NOMO-1 treated with DMSO at 0.1 percent for 48 hours (cell line): ENCODE measurements at regions not wholly inside any gene's neighbourhood (a gene's known extent, or its start where the extent isn't known, plus 50 kb on each side); places are given as distances from the start of the nearest gene placed in this dataset.

Experiments
- DNase-seq: peaks from one replicate; lab custom pipeline; 2025; ENCODE audit not compliant: unreplicated experiment; lab: John Stamatoyannopoulos, UW

DNA sequence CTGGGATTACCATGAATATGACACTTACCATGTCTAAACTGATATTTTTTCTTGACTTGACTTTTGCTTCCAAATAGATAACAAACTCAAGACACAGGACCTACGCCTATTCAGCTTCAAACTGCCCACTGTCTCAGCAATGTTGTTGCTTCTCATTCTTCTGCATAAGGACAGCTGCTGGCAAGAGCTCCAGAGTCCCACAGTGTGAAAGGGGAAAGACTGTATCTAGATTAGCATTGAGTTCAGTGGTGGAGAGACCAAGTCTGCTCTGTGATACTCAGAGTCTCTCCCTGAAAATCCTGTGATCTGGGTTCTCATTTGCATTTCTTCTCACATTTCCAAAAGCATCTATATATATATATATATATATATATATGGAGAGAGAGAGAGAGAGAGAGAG, 247.9 kb upstream of the NT5C1B start:
- no peak for DNase-seq

DNA sequence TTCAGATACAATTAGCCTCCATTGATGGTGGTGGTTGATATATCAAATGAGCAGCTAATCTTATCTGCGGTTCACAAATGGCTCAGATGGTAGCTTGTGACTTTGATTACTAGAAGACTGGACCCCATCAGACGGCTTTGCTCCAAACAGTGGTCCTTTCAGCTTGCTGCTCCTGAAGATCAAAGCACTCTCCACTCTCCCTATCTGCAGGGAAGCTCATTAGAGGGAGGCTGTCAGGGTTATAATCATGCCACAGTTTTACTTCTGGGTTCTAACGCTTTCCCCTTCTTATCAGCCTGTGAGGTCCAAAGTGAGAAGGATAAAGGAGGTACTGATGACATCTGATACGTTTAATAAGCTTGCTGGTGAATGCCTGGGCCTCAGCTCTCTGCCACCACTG, 247.1 kb upstream of the NT5C1B start:
- no peak for DNase-seq

DNA sequence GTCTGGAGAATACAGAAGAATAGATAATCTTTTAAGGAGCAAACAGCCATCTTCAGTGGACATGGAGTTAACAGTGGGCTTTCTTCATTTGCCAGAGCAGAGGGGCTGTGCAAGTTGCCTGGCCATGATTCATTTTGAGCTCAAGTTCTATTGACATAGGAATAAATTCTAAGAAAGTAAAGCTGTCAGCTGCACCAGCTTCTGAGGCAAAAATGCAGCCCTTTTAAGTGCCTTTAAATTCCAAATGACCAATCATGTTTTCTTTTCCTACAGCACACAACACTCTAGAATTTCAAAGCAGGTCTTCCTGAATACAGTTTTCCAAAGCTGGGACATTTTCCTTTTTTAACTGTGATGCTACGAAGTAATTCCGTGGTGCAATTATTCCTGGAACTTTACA, 246.4 kb upstream of the NT5C1B start:
- DNase-seq: no peak

DNA sequence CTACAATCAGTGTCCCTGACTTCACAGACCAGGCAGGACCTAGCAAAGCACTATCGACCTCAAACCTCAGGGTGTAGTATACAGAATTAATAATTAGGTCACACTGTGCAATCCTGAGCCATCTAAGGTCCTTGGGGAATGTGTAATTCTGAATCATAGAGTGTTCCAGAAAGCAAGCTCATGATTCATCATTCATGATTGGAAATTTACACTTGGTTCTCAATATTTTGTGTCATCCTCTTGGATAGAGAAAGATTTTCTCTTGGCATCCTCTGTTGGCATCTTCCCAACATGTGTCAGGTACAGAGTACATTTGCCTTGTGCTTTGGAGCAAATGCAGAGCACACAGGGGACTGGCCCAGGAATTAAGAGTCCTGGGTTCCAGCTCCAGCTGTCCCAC, 245.0 kb upstream of the NT5C1B start:
- no peak for DNase-seq

DNA sequence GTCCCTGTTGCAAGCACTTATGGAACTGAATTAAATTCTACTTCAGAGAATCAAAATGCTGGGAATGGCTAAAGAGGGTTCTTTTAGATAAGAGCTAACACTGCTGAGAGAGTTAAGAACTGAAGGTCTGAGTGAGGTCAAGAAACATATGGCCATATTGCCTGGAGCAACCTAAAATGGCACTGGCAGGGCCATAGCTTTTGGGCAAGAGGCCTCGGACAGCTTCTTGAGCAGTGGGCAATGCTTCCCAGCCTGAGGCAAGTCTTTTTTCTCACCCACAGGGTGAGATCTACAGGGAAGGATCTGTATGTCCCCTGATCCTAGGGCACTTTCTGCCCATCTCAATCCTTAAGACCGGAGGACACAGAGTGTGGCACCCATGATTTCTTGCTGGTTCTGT, 244.6 kb upstream of the NT5C1B start:
- no peak for DNase-seq

DNA sequence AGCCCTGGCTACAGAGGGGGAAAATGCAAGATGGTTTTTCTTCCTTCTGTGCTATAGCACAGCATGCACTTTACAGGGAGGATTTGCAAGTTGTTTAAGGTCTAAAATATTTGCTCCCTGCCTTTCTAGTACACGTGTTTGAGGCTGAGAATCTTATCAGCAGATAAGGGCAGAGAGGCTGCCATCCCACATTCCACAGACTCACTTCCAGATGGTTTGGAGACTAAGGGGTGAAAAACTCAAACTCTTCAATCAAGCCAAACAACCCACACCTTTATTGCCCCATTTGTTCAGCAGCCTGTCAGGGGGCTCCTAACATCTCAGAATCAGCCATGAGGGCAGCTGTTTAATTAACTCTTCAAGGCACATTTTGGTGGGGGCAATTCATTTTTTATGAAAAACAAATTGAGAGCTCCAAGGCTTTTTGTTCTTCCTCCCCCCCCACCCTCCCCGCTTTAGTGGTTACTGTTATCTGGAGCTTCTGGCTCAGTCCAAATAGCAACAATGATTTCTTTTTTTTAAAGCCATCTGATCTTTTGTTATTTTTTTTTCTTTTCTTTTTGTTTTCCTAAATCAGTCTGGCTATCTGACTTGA, 242.6 kb upstream of the NT5C1B start:
- no peak for DNase-seq

DNA sequence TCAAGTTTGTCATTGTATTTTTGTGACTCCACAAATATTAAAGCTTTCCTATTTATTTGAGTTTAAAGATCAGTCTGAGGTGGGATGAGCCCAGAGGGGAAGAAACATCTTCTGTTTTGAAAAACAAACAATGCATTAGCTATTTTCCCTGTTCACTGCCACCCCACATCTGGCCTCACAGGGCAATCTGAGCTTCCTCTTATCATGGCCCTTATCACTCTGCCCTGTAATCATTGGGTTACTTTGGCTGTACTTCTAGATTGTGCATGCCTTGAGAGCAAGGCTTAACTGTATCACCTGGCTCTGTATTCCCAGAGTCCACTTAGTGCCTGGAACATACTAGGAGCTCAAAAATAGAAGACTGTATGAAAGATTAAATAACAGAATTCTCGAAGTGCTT, 241.6 kb upstream of the NT5C1B start:
- no peak for DNase-seq

DNA sequence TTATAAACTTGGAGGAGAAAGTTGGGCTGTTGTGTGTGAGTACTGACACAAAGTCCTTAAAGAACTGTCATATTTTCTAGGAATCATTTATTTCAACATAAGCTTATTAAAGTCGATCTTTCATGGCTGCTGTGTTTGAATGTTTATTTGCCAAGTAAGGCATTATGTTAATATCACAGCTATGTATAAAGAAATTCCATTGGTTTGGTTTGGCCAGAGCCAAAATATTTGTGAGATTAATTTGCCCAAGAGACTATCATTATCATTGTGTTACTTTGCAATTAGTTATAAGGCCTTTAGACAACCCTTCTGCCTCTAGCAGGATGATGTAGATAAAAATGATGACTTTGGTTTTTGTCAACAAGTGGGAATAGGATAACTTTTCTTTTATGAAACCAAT, 240.6 kb upstream of the NT5C1B start:
- DNase-seq: no peak

DNA sequence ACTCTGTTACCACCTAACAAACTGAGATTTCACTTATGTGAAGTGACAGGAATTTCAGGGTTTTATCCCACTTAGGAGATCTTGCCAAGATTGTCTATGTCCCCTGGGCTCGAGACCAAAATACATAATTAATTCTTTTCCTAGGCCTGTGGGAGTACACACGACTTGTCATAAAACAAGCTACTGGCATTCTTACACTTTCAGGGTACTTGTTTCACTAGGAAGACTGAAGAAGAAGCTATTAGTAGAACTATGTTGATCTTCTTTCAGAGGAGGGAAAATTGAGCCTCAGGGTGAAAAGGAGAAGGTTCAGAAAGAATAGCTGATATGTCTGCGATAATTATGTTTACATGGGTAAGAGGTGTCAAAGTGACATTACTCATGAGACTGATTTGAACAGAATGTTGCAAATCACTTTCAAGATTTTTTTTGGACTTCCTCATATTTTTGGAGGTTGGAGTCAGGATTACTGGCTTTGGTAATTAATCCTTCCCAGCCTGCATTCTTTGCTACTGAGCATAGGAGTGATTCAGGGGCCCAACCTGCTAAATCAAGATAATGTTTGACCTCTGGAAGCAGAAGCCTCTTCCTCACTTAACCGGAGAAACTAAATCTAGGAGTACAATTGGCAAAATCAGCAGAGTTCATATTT, 240.0 kb upstream of the NT5C1B start:
- DNase-seq: no peak

DNA sequence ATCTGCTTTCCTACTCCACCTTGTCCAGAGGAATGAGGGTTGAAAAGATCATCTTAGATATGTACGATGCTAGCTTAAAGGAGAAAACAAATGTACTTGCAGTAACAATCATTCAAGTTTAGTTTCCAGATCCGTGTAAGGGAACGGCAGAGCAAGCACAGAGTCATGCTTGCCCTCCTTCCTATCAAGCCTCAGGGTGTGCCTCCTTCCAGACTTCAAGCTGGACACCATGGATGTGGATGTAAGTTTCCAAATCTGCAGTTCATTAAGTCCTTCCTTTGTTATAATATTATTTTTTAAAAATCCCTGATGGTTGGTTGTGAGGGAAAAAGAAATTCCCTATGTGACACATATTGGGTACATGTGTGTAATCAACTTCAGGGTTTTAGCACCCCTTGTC, 238.9 kb upstream of the NT5C1B start:
- no peak for DNase-seq

DNA sequence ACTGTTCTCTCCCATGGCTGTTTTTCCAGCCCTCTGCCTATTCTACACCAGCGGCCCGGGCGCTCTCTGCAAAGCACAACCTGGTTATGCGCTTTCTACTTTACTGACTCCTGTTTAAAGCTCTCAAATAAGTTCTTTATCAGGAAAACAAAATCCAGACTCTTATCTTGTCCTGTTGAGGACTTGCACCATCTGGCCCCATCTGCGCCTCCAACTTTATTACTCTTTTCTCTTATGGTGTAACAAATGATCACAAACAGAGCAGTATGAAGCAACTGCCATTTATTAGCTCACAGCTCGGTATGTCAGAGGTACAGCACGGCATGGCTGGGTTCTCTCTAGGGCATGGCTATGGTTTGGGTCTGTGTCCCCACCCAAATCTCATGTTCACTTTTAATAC, 236.5 kb upstream of the NT5C1B start:
- DNase-seq: no peak

DNA sequence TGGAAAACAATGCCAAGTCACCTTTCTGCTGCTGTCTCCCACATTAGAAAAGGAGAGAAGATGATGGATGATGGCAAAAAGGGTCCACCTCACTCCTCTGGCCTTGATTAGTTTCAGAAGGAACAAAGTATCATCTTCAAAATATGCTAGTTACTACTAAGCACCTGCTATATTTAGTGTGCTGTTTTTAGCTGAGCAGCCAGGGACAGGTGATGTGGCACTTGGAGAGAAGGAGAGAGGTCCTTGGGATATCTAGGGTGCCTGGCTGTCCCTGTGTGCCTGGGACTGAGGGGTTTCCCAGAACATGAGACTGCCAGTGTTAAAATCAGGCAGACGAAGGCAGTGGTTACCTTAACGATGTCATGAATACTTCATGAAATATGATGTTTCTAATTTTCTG, 235.5 kb upstream of the NT5C1B start:
- DNase-seq: no peak

DNA sequence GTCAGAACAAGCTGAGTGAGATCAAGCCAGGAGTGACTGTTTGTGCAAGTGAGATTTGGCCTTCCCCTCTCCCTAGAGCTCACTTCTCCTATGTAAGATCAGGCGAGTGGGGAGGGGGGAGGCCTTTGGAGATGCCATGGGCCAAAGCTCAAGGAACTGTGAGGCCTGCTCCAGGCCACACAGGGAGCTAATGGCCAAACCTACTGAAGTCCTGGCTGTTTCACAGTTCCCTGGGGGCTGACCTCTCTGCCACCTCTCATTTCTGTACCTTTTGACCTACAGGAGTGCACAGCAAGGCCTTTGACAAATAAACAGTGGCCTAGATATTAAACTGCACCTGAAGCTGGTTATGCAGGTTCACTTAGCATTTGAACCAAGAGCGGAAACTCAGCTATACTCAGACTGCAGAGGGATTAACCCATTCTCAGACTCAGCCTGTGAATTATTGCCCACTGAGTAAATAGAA, 235.0 kb upstream of the NT5C1B start:
- no peak for DNase-seq

DNA sequence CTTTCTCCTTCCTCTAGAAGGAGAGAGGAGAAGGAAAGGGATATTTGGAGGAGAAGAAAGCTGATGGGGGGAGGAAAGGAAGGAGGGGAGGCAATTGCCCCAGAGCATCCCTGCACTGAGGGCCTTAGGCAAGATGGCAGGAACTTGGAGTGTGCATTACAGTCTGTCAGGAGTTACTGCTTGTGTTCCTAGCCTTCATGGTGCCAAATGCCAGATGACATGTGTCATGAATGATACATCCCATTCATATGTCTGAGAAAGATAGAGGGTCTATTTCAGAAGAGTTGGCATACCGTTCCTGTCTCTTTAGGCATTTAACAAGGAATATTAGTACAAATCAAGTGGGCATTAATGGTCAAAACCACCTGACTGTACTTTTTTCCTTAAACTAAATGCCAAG, 232.1 kb upstream of the NT5C1B start:
- DNase-seq: no peak

DNA sequence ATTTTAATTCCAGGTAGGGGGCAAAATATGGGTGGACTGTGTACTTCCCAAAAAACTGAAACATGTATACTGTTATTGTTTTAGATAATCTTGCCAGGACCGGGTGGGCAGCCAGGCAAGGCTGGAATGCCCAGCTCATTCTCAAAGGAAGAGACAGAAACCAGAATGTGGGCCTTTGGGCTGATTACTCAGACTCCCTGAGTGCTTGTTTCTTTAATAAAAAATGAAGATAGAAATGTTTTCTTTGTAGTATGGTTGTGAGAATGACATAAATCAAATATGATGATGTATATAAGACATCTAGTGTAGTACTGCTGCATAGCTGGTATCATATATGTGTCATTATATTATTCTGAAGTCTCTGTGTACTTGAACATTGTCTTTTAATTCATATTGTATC, 231.6 kb upstream of the NT5C1B start:
- DNase-seq: no peak

DNA sequence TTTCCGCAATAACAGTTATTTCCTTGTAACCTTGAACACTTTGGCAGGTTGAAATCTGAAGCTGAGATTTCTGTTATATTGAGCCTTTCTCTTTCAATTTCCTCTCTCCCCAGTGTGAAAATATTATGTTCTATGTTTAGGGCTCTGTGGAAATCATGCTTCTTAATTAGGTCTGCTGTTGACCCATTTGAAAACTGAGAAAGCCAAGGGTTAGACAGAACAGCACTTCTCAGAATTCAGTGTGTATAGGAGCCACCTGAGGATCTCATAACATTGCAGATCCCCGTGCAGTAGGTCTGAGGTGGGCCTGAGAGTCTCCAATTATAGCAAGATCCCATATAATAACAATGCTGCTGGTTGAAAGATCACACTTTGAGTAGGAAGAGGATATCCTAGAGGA, 230.2 kb upstream of the NT5C1B start:
- no peak for DNase-seq

DNA sequence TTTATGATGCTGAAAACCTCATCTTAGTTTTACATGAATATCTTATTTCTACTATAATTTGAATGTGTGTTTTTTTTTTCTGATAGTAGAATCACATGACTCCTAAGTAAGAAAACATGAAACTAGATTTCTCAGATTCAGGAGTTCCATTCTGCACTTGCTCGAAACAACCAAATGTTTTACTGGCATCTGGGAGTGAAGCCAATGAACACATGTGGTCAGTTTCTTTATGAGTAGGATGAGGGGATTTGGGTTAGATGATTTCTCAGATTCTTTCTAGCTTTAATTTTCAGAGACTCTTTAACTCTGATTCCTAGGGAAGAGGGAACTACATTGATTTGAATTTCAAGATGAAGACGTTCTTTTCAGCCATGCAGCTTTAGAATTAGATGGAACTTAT, 225.0 kb upstream of the NT5C1B start:
- DNase-seq: no peak

DNA sequence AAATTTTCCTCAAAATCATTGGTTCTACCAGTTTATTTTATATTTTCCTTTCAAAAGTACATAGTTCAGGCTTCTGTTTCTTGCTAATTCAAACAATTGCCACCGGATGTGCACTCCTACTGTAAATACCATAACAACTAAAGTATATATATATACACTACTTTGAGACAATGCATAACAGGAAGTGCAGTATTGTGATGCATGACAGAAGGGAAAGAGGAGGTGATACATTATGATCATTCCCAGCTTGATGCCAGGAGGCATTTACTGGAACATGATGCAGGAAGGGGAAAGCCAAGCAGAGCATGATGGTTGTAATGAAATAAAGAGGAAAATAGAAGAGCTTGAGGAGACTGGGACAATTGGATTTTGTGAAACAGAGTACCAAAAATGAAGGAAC, 215.2 kb upstream of the NT5C1B start:
- DNase-seq: no peak

DNA sequence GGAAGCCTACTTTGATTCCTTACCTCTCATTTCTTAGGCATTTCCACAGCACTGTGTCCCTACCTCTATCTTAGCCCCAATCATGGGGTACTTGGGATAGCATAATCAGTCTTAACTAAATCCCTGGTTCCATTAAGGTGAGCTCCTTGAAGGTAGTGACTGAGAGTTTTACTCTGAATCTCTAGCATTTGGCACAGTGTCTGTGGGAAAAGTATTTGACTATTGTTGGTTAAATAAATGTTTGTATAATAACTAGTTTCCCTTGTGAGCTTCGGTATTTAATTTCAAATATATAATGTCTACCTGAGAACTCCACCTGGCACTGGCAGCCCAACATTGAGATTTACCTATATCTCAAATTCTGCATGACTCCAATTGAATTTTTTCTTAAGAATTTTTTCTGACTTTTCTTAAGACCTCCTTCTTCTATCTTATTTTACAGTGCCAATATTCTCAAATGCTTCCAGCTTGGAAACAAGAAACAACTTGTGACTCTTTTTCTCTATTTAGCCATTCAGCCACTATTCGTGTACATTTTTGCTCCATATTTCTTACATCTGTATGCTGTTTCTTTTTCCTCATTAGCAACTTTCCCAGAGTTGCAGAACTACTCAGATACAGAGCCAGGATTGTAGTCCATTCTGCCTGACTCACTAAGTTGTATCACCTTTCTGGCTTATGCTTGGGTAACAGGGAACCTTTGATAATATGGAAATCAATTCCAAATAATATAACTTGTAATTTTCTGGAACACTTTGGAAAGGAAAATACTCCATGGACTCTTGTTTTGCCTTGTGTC, 214.0 kb upstream of the NT5C1B start:
- no peak for DNase-seq

DNA sequence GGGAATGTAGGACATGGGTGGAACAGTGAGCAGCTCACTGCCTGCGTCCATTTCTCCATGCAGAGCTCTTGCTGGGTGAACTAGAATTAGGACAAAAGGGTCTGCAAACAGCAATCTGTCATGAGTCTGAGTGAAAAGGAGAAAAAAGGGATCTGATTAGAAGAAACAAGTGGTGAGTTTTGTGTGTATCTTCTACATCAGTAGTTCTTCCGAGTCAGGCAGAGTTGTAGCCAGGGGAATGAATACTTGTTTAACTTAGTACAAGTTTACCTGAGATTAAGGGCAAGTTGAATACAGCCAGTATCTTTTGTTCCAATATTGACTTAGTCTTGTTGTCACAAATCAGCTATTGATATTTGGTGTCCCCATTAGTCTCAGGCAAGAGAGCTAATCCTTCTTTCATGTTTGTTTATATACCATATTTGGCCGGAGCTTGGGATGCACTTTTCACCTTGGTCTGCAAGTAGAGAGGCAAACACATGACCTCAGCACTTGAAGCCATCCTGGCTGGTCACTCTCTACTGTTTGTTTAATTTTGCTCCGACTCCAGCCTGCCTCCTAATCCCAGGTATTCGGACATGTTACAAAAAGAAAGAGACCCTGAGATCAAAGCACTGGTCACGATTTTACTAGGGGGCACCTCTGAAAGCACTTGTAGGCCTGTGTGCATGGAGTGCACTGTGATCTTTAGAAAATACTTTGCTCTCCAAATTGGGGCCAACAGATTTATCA, 211.0 kb upstream of the NT5C1B start:
- DNase-seq: no peak

DNA sequence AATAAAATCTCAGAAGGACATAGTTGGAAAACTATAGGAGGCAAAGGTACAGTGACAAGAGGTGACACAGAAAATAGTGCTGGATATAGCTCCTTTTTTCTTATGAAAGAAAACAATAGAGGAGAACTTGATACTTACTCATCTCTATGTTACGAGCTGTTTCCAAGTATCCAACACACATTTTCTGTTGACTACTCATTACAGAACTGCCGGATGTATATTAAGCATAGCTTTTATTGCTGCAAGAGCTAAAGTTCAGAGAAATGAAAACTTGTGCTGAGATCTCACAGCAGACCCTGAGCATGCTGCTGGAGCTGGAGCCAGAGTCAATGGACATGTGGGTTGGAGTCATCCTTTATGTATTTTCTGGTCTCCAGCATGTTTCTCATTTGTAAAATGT, 210.0 kb upstream of the NT5C1B start:
- DNase-seq: no peak
